GM23338 (cell line): ENCODE measurements at regions not wholly inside any gene's neighbourhood (a gene's known extent, or its start where the extent isn't known, plus 50 kb on each side); places are given as distances from the start of the nearest gene placed in this dataset.

Experiments
- EZH2 ChIP-seq: fragments of 200-600 bp; sonication (generic); IDR thresholded peaks from one replicate; pipeline ENCODE4 v1.8.0; 2017; ENCODE audit warnings: antibody characterized with exemption, mild to moderate bottlenecking, low read depth; ENCODE audit not compliant: unreplicated experiment
- EZH2phosphoT487 ChIP-seq: fragments of 200-600 bp; sonication (generic); IDR thresholded peaks from one replicate; pipeline ENCODE4 v1.8.1; 2018; ENCODE audit warnings: antibody characterized with exemption; ENCODE audit not compliant: unreplicated experiment
- POLR2AphosphoS5 ChIP-seq: IDR thresholded peaks from 2 replicates; pipeline ENCODE4 v1.6.1; 2016; ENCODE audit warnings: antibody characterized with exemption, low read depth
- TF ChIP-seq, protein P1 (sequence below), 2 experiments: fragments of 200-600 bp in 1 of 2; sonication (generic) in 1 of 2; conservative IDR thresholded peaks; 2 replicates each; pipeline versions ENCODE4 v1.5.1 to v1.6.1; 2016 to 2017; ENCODE audit warnings: antibody characterized with exemption in 2 of 2, low read depth in 2 of 2, mild to moderate bottlenecking in 2 of 2, moderate library complexity in 1 of 2

DNA sequence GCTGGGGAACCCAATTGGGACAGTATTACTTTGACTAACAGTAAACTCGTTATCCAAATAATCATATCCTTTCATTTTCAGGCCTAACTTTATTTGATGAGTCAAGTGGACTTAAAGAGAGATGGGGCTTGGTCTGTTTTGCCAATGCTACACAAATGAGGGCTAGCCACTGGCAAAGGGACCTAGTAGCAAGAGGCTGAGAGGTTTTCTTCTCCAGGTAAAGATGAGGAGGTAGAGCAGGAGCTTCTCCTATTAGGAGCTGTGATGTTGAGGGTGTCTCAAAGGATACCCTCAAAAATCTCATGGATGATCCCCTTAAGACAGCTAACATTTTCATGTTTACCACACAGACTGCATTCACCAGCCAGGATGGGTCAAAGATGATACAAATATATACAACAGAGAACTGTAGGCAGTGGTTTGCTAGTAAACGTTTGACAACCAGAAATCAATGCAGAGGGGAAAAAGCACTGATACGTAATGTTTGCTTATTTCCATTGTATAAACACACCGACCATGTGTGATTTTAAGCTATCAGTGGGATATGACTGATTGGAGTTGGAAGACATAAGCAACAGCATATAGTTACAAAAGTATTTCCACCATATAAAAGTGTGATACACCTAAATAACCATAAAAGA, 153.3 kb downstream of the IBTK start:
- TF ChIP-seq, protein P1, sequence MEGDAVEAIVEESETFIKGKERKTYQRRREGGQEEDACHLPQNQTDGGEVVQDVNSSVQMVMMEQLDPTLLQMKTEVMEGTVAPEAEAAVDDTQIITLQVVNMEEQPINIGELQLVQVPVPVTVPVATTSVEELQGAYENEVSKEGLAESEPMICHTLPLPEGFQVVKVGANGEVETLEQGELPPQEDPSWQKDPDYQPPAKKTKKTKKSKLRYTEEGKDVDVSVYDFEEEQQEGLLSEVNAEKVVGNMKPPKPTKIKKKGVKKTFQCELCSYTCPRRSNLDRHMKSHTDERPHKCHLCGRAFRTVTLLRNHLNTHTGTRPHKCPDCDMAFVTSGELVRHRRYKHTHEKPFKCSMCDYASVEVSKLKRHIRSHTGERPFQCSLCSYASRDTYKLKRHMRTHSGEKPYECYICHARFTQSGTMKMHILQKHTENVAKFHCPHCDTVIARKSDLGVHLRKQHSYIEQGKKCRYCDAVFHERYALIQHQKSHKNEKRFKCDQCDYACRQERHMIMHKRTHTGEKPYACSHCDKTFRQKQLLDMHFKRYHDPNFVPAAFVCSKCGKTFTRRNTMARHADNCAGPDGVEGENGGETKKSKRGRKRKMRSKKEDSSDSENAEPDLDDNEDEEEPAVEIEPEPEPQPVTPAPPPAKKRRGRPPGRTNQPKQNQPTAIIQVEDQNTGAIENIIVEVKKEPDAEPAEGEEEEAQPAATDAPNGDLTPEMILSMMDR (conservative IDR thresholded peaks at IDR 0.05; ENCODE audit: low read depth in 2 of 2): no peak
- no peak for TF ChIP-seq POLR2AphosphoS5
- no peak for TF ChIP-seq EZH2phosphoT487
- no peak for TF ChIP-seq EZH2
